Tibial nerve (tissue), 3 donors: ENCODE measurements at regions not wholly inside any gene's neighbourhood (a gene's known extent, or its start where the extent isn't known, plus 50 kb on each side); places are given as distances from the start of the nearest gene placed in this dataset.

Source experiments
- CTCF ChIP-seq, 5 experiments: fragments of 200-600 bp in 3 of 5; fragments of 450-650 bp in 2 of 5; sonication (generic) in 3 of 5; IDR thresholded peaks; one replicate each; pipeline ENCODE4 v1.5.1; 2016 to 2019; ENCODE audit warnings: antibody characterized with exemption in 5 of 5, mild to moderate bottlenecking in 3 of 5, moderate library complexity in 2 of 5
- POLR2A ChIP-seq, 2 donors: fragments of 450-650 bp; IDR thresholded peaks; one replicate each; pipeline ENCODE4 v1.6.1; 2017; ENCODE audit warnings: antibody characterized with exemption in 2 of 2, mild to moderate bottlenecking in 2 of 2, moderate library complexity in 2 of 2

- TF ChIP-seq CTCF (IDR thresholded peaks at IDR 0.05) (no peak), POLR2A (IDR thresholded peaks at IDR 0.05) (no peak)
Observed at GRCh38 chr4:66926687-66927086, 618.6 kb downstream of the CENPC start.
